HT1080 (cell line): ENCODE measurements at regions not wholly inside any gene's neighbourhood (a gene's known extent, or its start where the extent isn't known, plus 50 kb on each side); places are given as distances from the start of the nearest gene placed in this dataset.
"Not testable (repeated sequence)": the region's sequence is repeated elsewhere in the genome, so short reads cannot be mapped to it uniquely, and the experiment has no call there.

Experiments used
- DNase-seq: peaks from one replicate; pipeline ENCODE4 v3.0.0-alpha.2; 2015; ENCODE audit warnings: low read depth

DNA sequence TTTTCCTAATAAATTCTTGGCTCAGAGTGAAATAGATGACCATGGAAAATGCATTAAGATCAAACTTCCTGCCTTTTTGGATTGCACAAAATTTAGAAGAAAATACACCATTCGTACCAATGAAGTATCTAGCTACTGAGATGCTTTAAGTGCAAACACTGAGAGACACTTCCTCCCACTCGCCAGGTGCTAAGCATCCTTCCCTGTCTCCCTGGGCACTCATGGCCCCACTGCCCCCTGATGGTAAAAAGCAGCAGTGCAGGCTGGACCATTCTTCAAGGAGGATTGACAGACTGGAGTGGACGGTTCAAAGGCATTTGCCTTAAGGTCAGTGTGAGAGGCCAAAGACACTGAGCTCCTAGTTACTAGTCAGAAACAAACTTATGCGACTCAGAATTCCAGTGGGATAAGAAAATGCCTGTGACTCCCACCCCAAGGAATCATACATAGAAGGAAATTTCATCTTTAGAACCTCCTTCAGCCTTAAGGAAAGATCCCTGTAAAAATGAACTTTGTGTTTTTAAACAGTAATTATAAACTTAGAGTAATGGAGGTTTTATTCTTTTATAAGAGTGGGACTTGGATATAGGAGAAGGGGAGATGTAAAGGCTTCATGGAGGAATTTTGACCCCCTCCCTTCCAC is 86.0 kb upstream of the SLC30A5 start:
- DNase-seq: peak; percentile 39

DNA sequence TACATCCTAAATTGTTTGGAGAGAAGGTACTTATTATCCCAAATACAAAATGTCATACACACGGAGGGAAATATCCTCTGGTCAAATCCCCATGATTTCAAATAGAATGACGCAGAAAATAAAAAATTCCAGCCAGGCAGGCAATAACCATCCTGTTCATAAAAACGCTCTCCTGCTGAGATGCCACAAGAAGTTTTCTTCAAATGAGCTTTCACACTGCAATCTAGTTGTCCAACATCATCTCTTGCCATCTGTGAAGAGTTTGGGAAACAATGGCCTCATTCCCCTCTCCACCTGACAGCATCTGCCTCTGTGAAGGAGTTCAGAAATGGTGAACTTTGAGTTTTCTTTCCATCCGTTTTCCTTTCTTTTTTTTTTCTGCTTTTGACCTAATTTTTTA is 83.3 kb upstream of the SLC30A5 start:
- DNase-seq: no peak

DNA sequence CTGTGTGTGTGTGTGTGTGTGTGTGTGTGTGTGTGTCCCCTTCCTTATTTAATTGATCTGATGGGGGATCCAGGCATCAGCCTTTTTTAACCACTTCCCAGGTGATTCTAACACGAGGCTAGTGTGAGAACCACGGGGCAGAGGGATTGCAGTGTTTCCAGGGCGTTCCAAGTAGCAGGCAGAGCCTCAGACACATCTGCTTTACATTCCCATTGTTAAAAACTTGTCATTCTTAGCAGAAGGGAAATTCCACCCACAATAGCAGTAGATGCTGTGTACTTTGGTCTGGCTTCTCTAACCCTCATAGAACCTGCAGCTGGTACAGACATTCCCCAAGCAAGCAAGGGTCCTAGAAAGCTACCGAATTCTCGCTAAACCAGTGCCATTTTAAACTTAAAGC is 81.9 kb upstream of the SLC30A5 start:
- no peak for DNase-seq

DNA sequence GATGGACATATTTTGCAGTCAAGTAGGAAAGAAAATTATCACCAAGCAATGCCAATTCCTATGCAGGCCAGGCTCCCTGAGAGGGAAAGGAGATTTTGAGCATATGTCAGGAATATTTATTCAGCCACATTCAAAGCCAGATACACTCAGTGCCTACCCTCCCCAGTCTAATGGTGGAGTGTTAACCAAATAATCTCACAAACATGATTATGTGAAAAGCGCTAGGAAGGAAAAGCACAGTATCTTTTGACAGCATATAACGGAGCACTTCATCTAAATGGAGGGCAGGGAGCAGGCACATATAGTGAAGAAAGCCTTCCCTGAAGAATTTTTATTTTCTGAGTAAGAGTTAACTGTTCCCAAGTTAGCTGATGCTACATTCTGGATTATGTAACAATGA is 80.3 kb upstream of the SLC30A5 start:
- DNase-seq: no peak

DNA sequence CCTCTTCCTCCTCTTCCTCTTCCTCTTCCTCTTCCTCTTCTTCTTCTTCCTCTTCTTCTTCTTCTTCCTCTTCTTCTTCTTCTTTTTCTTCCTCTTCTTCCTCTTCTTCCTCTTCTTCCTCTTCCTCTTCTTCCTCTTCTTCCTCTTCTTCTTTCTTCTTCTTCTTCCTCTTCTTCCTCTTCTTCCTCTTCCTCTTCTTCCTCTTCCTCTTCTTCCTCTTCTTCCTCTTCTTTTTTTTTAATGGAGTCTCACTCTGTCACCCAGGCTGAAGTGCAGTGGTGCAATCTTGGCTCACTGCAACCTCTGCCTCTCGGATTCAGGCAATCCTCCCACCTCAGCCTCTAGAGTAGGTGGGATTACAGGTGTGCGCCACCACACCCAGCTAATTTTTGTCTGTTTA is 79.8 kb upstream of the SLC30A5 start:
- not testable (repeated sequence) for DNase-seq

DNA sequence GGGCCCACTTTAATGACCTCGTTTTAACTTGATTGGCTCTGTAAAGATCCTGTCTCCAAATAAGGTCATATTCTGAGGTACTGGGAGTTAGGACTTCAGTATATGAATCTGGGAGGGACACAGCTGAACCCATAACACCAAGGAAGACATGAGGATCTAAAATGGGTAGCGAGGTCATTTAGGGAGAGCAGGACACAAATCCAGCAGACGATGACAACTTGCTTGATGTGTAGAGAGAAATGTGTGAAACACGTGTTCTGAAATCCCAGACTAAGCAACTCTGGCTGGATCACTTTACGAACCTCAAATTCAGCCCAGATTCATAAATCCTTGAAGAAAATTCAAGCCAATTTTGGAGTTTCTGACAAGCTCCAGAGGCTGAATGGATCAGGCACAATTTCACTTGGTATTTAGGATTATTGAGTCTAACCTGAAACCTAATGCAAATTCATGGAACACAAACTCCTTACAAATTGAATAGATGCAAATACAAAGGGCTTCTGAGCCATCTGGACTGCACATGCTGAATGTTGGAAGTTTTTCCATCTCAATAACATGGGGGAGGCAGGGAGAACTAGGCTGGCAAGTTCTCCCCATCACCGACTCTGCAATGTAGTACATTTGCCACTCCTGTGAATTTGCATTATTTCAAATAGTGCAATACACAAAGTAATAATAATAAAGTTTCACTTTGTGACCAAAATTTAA is 74.0 kb upstream of the SLC30A5 start:
- no peak for DNase-seq

DNA sequence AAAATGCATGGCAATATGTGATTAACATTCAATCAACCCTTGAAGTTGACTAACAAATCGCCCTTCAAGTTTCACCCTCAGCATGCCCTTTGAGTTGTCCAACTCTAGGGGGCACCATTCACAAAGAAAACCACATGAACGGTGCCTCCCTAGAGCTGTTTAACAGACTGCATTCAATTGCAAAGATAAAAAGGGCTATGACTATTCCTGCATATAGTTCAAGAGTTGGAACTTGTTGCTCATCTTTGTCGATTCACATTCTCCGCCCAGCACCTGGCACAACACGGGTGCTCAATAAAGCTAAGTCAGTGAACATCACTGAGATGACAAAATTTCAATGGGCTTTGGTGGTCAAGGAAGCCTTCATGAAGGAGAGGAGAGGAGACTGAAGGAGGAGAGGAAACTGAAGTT is 69.6 kb upstream of the SLC30A5 start:
- peak; percentile 48 for DNase-seq

DNA sequence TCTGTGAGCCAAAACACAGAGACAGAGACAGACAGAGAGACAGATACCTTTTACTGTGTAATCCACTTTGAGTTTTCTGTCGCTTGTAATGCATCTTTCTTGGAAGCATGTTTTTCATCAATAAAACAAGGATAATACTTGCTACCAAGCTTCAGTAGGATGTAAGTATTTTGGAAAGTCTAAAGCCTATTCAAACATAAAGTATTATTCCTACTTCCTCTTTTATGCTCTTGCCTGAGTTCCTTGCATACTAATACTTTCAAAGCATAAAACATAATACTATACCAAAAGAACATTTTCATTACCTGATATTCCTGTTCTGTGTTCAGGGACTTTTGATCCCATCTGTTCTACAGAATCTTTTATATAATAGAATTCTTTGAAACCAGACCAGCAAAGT is 64.5 kb upstream of the SLC30A5 start:
- no peak for DNase-seq

DNA sequence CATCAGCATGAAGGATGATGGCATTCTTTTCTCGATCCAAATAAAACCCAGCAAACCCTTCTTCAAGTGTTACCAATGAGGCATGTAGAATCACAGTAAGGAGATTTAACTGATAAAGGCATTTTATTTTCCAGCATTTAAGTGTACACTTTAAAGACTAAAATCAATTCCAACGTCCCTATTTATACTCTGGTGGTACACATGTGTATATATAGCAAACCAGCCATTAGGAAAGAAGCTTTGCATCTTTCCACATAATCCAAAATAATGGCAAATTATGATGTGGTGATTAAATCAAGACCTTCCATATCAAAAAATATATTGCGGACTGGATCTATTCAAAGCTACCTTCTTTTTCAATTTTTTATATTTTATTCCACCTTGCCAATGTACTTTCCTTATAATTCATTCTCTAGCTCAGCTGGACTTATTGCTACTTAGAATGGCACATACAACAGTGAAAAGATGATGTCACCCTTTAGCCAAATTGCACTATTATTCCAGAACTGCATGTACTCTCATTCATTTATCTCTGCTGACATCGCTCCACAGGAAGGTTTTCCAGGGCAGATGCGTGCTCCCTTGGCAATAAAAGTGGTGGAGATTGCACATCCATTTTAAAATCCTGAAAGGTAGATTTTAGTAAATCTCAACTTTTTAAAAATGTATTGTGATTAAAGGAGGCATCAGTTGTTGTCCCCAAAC is 63.3 kb upstream of the SLC30A5 start:
- DNase-seq: no peak

DNA sequence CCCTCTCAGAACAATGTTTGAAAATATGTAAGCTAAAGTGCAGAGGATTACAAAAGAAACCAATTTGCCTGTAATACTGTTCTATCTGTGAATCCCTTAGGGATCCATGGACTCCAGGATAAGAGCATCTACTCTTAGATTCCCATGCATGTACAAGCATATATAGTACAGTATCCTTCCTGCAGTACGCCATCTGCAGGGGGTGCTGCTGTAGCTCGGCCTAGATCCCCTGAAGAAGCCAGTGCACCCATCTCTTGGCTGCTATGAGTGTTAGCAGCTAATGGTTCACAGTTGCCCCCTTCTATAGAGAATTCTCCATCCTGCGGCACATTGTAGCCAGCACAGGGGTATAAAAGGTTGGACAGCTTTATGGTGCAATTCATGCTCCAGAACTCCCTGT is 61.8 kb upstream of the SLC30A5 start:
- DNase-seq: no peak

DNA sequence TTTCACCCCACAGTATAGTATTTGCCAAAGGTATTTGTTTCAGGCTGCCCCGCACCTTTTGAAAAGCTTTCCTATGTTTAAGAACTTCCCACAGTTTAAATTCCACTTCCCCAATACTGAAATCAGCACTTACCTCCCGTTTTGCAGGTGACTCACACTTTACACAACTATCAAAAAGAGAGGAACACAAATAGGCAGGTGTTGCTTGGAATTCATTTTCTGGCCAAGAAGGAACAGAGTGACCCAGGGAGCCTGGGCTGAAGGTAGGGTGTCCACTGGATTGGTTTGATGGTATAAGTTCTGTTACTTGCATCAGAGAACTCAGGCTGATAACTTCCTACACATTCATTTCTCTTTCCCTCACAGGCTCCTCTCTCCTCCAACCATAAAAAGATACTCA is 60.1 kb upstream of the SLC30A5 start:
- DNase-seq: no peak

DNA sequence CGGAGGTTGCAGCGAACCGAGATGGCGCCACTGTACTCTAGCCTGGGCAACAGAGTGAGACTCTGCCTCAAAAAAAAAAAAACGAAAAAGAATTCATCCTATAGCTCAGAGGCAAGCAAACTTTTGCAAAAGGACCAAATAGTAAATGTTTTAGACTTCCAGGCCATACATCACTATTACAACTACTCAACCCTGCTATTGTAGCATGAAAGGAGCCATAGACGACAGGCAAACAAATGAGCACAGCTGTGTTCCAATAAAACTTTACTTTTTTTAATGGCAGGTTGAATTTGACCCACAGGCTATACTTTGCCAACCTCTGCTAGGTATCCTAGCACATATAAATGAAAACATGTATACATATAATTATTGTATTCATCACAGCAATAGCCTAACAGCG is 58.9 kb upstream of the SLC30A5 start:
- no peak for DNase-seq

DNA sequence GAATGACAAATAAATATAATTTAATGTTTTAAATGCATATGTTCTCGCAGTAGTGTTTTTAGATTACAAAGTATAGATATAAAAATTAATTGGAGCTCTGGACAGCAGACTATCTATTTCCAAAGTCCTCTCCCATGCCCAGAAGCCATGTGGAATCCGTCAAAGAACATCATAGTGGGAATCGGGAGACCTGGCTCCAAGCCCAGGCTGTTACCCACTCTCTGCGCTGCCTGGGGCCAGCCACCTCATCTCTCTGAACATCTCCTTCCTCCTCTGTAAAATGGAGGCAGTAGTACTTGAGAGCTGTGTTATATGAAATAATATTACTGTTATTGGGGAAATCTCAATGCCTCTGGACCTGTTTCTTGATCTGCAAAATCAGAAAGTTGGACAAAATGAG is 58.1 kb upstream of the SLC30A5 start:
- no peak for DNase-seq

DNA sequence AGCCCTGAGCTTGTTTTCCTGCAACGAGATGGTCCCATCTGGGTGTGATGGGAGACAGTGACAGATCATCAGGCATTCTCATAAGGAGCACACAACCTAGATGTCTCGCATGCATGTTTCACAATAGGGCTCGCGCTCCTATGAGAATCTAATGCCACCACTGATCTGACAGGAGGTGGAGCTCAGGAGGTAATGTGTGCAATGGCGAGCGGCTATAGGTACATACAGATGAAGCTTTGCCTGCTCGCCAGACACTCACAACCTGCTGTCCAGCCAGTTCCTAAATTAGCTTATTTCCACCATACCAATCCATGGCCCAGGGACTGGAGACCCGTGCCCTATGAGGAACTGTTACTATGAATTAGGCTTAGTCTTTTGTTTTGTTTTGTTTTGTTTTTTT is 55.3 kb upstream of the SLC30A5 start:
- DNase-seq: no peak

DNA sequence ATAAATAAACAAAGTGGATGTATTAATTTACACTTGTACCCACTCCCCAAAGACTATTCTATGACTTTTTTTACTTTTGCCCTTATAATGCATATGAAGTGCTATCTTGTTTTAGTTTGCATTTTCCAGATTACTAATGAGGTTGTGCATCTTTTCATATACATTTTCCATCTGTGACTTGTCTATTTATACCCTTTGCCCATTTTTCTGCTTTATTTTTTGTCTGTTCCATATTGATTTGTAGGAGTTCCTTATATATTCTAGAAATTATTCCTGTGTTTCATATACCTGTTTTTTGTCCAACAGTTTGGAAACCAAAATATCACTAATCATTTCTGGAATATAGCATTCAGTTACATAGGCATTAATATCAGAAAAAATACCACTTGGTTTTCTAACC is 54.0 kb upstream of the SLC30A5 start:
- no peak for DNase-seq

DNA sequence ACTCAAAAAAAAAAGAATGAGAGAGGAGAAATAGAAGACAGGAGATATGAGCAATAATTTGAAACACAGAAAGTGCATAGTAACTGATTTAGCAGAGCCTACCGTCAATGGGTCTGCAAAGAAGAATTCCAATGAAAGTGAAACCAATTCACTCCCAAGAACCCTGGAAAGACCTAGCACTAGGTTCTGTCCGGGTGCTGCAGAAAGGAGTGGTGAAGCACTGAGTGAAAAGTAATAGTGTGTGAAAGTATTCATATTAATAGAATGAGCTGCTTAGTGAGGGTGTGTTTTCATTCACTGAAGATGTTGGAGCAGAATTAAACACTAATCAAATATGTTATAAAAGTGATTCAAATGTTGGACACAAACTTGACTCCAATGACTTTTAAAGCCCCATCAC is 51.3 kb upstream of the SLC30A5 start:
- no peak for DNase-seq

DNA sequence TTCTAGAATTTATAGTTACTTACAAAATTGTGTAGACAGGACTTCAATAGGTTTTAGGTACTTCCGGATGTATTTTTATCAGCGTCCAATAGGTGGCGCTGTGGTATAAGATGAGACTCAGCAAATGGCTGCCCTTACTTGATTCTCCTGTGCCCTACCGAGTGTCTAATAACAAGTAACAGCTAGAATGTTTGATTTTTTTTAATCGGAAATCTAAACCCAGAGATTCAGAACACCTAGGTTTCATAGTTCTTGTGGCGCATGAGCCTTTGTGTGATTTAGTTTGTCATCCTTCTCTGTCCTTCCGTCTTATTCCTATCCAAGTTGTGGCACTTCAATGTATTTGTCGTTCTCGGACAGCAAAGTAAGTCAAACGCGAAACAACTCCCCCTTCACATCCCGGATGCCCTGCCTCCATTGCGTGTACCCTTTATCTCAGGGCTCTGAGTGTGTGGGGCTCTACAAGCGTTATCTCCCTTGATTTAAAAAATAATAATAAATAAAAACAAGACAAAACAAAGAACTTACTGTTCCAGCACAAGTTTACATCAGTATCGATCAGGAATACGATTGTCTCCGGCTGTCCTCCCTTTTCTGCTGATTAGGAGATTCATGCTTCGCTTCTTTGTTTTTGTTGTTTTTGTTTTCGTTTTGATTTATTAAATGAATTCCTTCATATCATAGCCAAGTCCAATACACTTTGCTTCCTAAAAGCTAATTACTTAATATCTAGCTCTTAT is 50.7 kb upstream of the SLC30A5 start:
- DNase-seq: peak; percentile 84

DNA sequence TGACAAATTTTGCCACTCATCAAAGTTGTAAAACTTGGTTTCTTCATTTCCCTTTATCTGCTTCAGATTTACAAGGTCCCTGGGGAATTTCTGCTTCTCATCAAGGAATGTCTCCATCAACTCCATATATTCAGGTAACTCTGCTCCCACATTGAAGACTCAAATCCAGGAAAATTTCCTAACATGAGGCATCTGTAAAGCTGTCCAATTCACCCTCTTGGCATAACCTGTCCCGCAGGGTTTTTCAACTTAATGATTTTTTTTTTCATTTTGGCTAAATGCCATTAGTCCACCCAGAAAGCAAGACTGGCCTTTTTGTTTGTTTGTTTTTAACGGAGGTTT is 50.2 kb upstream of the SLC30A5 start:
- no peak for DNase-seq
